ENCODE measurements at regions not wholly inside any gene's neighbourhood (a gene's known extent, or its start where the extent isn't known, plus 50 kb on each side); places are given as distances from the start of the nearest gene placed in this dataset.

DNA sequence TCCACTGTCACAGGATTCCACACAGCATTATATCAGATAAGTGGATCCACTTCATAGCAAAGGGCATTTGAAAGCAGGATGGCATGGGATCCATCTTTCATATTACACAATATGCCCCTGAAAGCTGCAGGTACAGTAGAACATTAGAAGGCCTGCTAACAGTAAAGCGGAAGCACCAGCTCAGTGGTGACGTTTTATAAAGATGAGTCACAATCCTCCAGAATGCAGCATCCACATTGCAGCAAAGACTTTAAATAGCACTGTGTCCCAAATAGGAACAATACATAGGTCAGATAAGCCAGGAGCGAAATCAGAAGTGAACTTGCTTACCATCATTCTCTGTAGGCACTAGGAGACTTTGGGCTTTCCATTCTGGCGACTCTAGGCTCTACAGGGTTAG, 609.5 kb upstream of the FAT1 start:
- TF ChIP-seq, protein P1, sequence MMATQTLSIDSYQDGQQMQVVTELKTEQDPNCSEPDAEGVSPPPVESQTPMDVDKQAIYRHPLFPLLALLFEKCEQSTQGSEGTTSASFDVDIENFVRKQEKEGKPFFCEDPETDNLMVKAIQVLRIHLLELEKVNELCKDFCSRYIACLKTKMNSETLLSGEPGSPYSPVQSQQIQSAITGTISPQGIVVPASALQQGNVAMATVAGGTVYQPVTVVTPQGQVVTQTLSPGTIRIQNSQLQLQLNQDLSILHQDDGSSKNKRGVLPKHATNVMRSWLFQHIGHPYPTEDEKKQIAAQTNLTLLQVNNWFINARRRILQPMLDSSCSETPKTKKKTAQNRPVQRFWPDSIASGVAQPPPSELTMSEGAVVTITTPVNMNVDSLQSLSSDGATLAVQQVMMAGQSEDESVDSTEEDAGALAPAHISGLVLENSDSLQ (IDR thresholded peaks at IDR 0.05): no peak
- TF ChIP-seq HDGF (IDR thresholded peaks at IDR 0.05; ENCODE audit: borderline replicate concordance) (no peak), FOXM1 (IDR thresholded peaks at IDR 0.05; ENCODE audit: borderline replicate concordance) (no peak), ZNF384 (IDR thresholded peaks at IDR 0.05) (no peak), FOXA1 (IDR thresholded peaks at IDR 0.05) (no peak), ELF4 (IDR thresholded peaks at IDR 0.05) (no peak), SUZ12 (IDR thresholded peaks at IDR 0.05) (no peak), NFRKB (IDR thresholded peaks at IDR 0.05) (no peak), L3MBTL2 (conservative IDR thresholded peaks at IDR 0.05) (no peak), ARNT (IDR thresholded peaks at IDR 0.05) (no peak), SP1 (IDR thresholded peaks at IDR 0.05) (no peak)
